ENCODE measurements at regions not wholly inside any gene's neighbourhood (a gene's known extent, or its start where the extent isn't known, plus 50 kb on each side); places are given as distances from the start of the nearest gene placed in this dataset.

GRCh38 chr16:65889533-65889966, 476.9 kb upstream of the CDH5 start (continued):
- TF ChIP-seq PREB (CRISPR knock-in tag; IDR thresholded peaks at IDR 0.05; ENCODE audit: borderline replicate concordance) = no peak
- TF ChIP-seq CBFB (CRISPR knock-in tag; IDR thresholded peaks at IDR 0.05; ENCODE audit: low read depth) = no peak
- TF ChIP-seq PRRX2 (CRISPR knock-in tag; IDR thresholded peaks at IDR 0.05) = no peak
- TF ChIP-seq, protein P1, sequence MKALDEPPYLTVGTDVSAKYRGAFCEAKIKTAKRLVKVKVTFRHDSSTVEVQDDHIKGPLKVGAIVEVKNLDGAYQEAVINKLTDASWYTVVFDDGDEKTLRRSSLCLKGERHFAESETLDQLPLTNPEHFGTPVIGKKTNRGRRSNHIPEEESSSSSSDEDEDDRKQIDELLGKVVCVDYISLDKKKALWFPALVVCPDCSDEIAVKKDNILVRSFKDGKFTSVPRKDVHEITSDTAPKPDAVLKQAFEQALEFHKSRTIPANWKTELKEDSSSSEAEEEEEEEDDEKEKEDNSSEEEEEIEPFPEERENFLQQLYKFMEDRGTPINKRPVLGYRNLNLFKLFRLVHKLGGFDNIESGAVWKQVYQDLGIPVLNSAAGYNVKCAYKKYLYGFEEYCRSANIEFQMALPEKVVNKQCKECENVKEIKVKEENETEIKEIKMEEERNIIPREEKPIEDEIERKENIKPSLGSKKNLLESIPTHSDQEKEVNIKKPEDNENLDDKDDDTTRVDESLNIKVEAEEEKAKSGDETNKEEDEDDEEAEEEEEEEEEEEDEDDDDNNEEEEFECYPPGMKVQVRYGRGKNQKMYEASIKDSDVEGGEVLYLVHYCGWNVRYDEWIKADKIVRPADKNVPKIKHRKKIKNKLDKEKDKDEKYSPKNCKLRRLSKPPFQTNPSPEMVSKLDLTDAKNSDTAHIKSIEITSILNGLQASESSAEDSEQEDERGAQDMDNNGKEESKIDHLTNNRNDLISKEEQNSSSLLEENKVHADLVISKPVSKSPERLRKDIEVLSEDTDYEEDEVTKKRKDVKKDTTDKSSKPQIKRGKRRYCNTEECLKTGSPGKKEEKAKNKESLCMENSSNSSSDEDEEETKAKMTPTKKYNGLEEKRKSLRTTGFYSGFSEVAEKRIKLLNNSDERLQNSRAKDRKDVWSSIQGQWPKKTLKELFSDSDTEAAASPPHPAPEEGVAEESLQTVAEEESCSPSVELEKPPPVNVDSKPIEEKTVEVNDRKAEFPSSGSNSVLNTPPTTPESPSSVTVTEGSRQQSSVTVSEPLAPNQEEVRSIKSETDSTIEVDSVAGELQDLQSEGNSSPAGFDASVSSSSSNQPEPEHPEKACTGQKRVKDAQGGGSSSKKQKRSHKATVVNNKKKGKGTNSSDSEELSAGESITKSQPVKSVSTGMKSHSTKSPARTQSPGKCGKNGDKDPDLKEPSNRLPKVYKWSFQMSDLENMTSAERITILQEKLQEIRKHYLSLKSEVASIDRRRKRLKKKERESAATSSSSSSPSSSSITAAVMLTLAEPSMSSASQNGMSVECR (CRISPR knock-in tag; IDR thresholded peaks at IDR 0.05; ENCODE audit: borderline replicate concordance) = no peak

DNA sequence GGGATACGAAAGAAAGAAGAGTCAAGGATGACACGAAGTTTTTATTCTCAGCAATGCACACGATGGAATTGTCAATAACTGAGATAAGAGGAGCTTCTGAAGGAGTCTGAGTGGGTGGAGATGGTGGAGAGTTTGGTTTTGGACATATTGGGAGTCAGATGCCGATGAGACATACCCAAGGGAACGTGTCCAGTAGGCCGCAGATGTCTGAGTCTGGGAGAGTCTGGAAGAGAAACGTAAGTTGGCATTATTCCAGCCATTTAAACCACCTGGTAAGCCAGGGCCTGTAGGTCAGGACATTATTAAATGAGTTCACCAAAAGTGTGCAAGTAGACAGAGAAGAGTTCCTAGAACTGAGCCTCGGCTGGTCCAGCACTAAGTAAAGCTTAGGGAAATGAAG, 478.3 kb upstream of the CDH5 start:
- Mint-ChIP-seq H3K4me1 (peaks cover 20% of the 10 kb centered on the region), H3K27me3 (ENCODE audit: low read depth) (no peaks in the 10 kb centered on the region), H3K4me3 (no peak overlapping the region), H3K36me3 (no peaks in the 10 kb centered on the region), H3K9me3 (peaks cover under 1% of the 10 kb centered on the region), H3K27ac (no peak overlapping the region)
- CTCF ChIA-PET = no interaction called here
- ATAC-seq = no peak
- DNase-seq (ENCODE audit: low spot score) = no peak
- POLR2A ChIA-PET = no interaction called here
- TF ChIP-seq JAZF1 (CRISPR knock-in tag; IDR thresholded peaks at IDR 0.05) (no peak), MYBL2 (CRISPR knock-in tag; IDR thresholded peaks at IDR 0.05) (no peak), OVOL2 (CRISPR knock-in tag; IDR thresholded peaks at IDR 0.05; ENCODE audit: borderline replicate concordance) (no peak), CBFB (CRISPR knock-in tag; IDR thresholded peaks at IDR 0.05; ENCODE audit: low read depth) (no peak), ZNF416 (CRISPR knock-in tag; IDR thresholded peaks at IDR 0.05) (no peak), FOXK1 (CRISPR knock-in tag; IDR thresholded peaks at IDR 0.05) (no peak), TEAD4 (CRISPR knock-in tag; IDR thresholded peaks at IDR 0.05) (no peak), TP53 (CRISPR knock-in tag; IDR thresholded peaks at IDR 0.05) (no peak), ATF2 (CRISPR knock-in tag; IDR thresholded peaks at IDR 0.05; ENCODE audit: borderline replicate concordance, low read depth) (no peak), NFYB (CRISPR knock-in tag; conservative IDR thresholded peaks at IDR 0.05; ENCODE audit: low read depth) (no peak), CREB1 (CRISPR knock-in tag; IDR thresholded peaks at IDR 0.05) (no peak), PRRX2 (CRISPR knock-in tag; IDR thresholded peaks at IDR 0.05) (no peak), JUN (CRISPR knock-in tag; IDR thresholded peaks at IDR 0.05) (no peak), ZNF138 (CRISPR knock-in tag; conservative IDR thresholded peaks at IDR 0.05) (no peak)
- TF ChIP-seq, protein P2, sequence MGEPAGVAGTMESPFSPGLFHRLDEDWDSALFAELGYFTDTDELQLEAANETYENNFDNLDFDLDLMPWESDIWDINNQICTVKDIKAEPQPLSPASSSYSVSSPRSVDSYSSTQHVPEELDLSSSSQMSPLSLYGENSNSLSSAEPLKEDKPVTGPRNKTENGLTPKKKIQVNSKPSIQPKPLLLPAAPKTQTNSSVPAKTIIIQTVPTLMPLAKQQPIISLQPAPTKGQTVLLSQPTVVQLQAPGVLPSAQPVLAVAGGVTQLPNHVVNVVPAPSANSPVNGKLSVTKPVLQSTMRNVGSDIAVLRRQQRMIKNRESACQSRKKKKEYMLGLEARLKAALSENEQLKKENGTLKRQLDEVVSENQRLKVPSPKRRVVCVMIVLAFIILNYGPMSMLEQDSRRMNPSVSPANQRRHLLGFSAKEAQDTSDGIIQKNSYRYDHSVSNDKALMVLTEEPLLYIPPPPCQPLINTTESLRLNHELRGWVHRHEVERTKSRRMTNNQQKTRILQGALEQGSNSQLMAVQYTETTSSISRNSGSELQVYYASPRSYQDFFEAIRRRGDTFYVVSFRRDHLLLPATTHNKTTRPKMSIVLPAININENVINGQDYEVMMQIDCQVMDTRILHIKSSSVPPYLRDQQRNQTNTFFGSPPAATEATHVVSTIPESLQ (CRISPR knock-in tag; IDR thresholded peaks at IDR 0.05) = no peak

All from WTC11 (cell line).